HK-2 (cell line): ENCODE measurements at regions not wholly inside any gene's neighbourhood (a gene's known extent, or its start where the extent isn't known, plus 50 kb on each side); places are given as distances from the start of the nearest gene placed in this dataset.

ENCODE experiments used
- DNase-seq: peaks from one replicate; pipeline ENCODE4 v3.0.0-alpha.2; 2018; ENCODE audit not compliant: unreplicated experiment

GRCh38 chr17:34135841-34136240, 119.2 kb upstream of the CCL2 start:
- DNase-seq: no peak

- DNase-seq: no peak
Observed at GRCh38 chr17:34140006-34140405, 115.1 kb upstream of the CCL2 start.

- DNase-seq: no peak
Observed at GRCh38 chr17:34141590-34141989, 113.5 kb upstream of the CCL2 start.

GRCh38 chr17:34143430-34143829, 111.7 kb upstream of the CCL2 start:
- no peak for DNase-seq

- peak; percentile 64 for DNase-seq
Observed at GRCh38 chr17:34146440-34147043, 108.5 kb upstream of the CCL2 start.

- DNase-seq: no peak
Observed at GRCh38 chr17:34151102-34151501, 104.0 kb upstream of the CCL2 start.

GRCh38 chr17:34153991-34154390, 101.1 kb upstream of the CCL2 start:
- no peak for DNase-seq

GRCh38 chr17:34154961-34155730, 99.9 kb upstream of the CCL2 start:
- no peak for DNase-seq

GRCh38 chr17:34155947-34156346, 99.1 kb upstream of the CCL2 start:
- DNase-seq: no peak

- DNase-seq: no peak
Observed at GRCh38 chr17:34156401-34156740, 98.7 kb upstream of the CCL2 start.

- no peak for DNase-seq
Observed at GRCh38 chr17:34156741-34157589, 98.1 kb upstream of the CCL2 start.

GRCh38 chr17:34161690-34162089, 93.4 kb upstream of the CCL2 start:
- no peak for DNase-seq

- no peak for DNase-seq
Observed at GRCh38 chr17:34163123-34163522, 92.0 kb upstream of the CCL2 start.

- DNase-seq: no peak
Observed at GRCh38 chr17:34163646-34164045, 91.4 kb upstream of the CCL2 start.

GRCh38 chr17:34164837-34165236, 90.2 kb upstream of the CCL2 start:
- no peak for DNase-seq

- no peak for DNase-seq
Observed at GRCh38 chr17:34166352-34166751, 88.7 kb upstream of the CCL2 start.

GRCh38 chr17:34167354-34167753, 87.7 kb upstream of the CCL2 start:
- no peak for DNase-seq

GRCh38 chr17:34168989-34169388, 86.1 kb upstream of the CCL2 start:
- DNase-seq: no peak

- no peak for DNase-seq
Observed at GRCh38 chr17:34169496-34169895, 85.6 kb upstream of the CCL2 start.

GRCh38 chr17:34171245-34171818, 83.8 kb upstream of the CCL2 start:
- peak; percentile 48 for DNase-seq

GRCh38 chr17:34172390-34172918, 82.6 kb upstream of the CCL2 start:
- no peak for DNase-seq

- no peak for DNase-seq
Observed at GRCh38 chr17:34173241-34173640, 81.8 kb upstream of the CCL2 start.
